Trophoblast cell (in vitro differentiated cells and primary cell): ENCODE measurements at regions not wholly inside any gene's neighbourhood (a gene's known extent, or its start where the extent isn't known, plus 50 kb on each side); places are given as distances from the start of the nearest gene placed in this dataset.
A peak's percentile ranks its signal among the peaks of the same experiment; 100 is the strongest.

Source experiments
- DNase-seq, 2 donors: peaks; one replicate each; pipeline ENCODE4 v3.0.0-alpha.2; 2016
- H2AFZ ChIP-seq: 2 replicates; pipeline ENCODE4 v1.6.1; 2013; ENCODE audit warnings: low read length, moderate library complexity, mild to moderate bottlenecking; ENCODE audit not compliant: insufficient read depth, poor library complexity
- H2AK5ac ChIP-seq: 2 replicates; pipeline ENCODE4 v1.6.1; 2013; ENCODE audit warnings: mild to moderate bottlenecking, low read length
- H2BK120ac ChIP-seq: 2 replicates; pipeline ENCODE4 v1.6.1; 2013; ENCODE audit warnings: low read length, mild to moderate bottlenecking, moderate library complexity; ENCODE audit not compliant: insufficient read depth, poor library complexity
- H2BK12ac ChIP-seq: 2 replicates; pipeline ENCODE4 v1.6.1; 2013; ENCODE audit warnings: mild to moderate bottlenecking, low read length, moderate library complexity
- H2BK5ac ChIP-seq: 2 replicates; pipeline ENCODE4 v1.6.1; 2013; ENCODE audit warnings: low read length, low read depth, moderate library complexity, mild to moderate bottlenecking; ENCODE audit not compliant: poor library complexity
- H3K14ac ChIP-seq: 2 replicates; pipeline ENCODE4 v1.6.1; 2013; ENCODE audit warnings: mild to moderate bottlenecking, low read length
- H3K18ac ChIP-seq: 2 replicates; pipeline ENCODE4 v1.6.1; 2013; ENCODE audit warnings: mild to moderate bottlenecking, low read length
- H3K23ac ChIP-seq: 2 replicates; pipeline ENCODE4 v1.6.1; 2013; ENCODE audit warnings: low read length
- H3K27ac ChIP-seq: 2 replicates; pipeline ENCODE4 v1.5.1; 2013; ENCODE audit warnings: low read depth, mild to moderate bottlenecking, inconsistent platforms, low read length, moderate library complexity
- H3K27me3 ChIP-seq: 2 replicates; pipeline ENCODE4 v1.6.1; 2013; ENCODE audit warnings: inconsistent platforms, mild to moderate bottlenecking, low read length, moderate library complexity; ENCODE audit not compliant: insufficient read depth
- H3K36me3 ChIP-seq, 2 experiments: 1 replicate in 1 of 2; 2 replicates in 1 of 2; pipeline ENCODE4 v1.6.1; 2013; ENCODE audit warnings: low read length in 2 of 2, mild to moderate bottlenecking in 2 of 2, moderate library complexity in 1 of 2; ENCODE audit not compliant: insufficient read depth in 2 of 2, control insufficient read depth in 1 of 2
- H3K4ac ChIP-seq: 2 replicates; pipeline ENCODE4 v1.6.1; 2013; ENCODE audit warnings: low read depth, mild to moderate bottlenecking, low read length, moderate library complexity
- H3K4me1 ChIP-seq, 2 experiments: 1 replicate in 1 of 2; 2 replicates in 1 of 2; pipeline ENCODE4 v1.6.1; 2013; ENCODE audit warnings: low read length in 2 of 2, mild to moderate bottlenecking in 2 of 2, moderate library complexity in 1 of 2; ENCODE audit not compliant: insufficient read depth in 2 of 2, control insufficient read depth in 1 of 2
- H3K4me2 ChIP-seq: 2 replicates; pipeline ENCODE4 v1.6.1; 2013; ENCODE audit warnings: inconsistent platforms, mild to moderate bottlenecking, low read length, moderate library complexity
- H3K4me3 ChIP-seq: 2 replicates; pipeline ENCODE4 v1.5.1; 2013; ENCODE audit warnings: mild to moderate bottlenecking, low read depth, low read length, inconsistent platforms
- H3K79me1 ChIP-seq: one replicate; pipeline ENCODE4 v1.6.1; 2013; ENCODE audit warnings: low read length
- H3K79me2 ChIP-seq: 2 replicates; pipeline ENCODE4 v1.6.1; 2013; ENCODE audit warnings: low read length, mild to moderate bottlenecking; ENCODE audit not compliant: control insufficient read depth, insufficient read depth, poor library complexity
- H3K9ac ChIP-seq: 2 replicates; pipeline ENCODE4 v1.6.1; 2013; ENCODE audit warnings: mild to moderate bottlenecking, low read length
- H3K9me3 ChIP-seq: 2 replicates; pipeline ENCODE4 v1.6.1; 2013; ENCODE audit warnings: low read depth, mild to moderate bottlenecking, control low read depth, inconsistent platforms, low read length; ENCODE audit not compliant: insufficient read depth
- H4K12ac ChIP-seq: 2 replicates; pipeline ENCODE4 v1.6.1; 2013; ENCODE audit warnings: low read depth, mild to moderate bottlenecking, low read length, moderate library complexity
- H4K8ac ChIP-seq: 2 replicates; pipeline ENCODE4 v1.6.1; 2013; ENCODE audit warnings: low read depth, mild to moderate bottlenecking, low read length, moderate library complexity
- H4K91ac ChIP-seq: one replicate; pipeline ENCODE4 v1.6.1; 2013; ENCODE audit warnings: low read depth, mild to moderate bottlenecking, low read length, moderate library complexity
- WGBS: extraction: QIAGEN DNeasy Blood & Tissue Kit; methylation state at CpG from one replicate; pipeline ENCODE4 v1.1.7; 2013; ENCODE audit warnings: missing lambda C conversion rate; ENCODE audit not compliant: insufficient read length, insufficient coverage; ENCODE audit errors: extremely low coverage; 5-methylcytosine and 5-hydroxymethylcytosine counted together

- Histone ChIP-seq H3K4me1 (no peaks in the 10 kb centered on the region), H3K36me3 (no peaks in the 10 kb centered on the region), H3K79me2 (no peaks in the 10 kb centered on the region), H3K27ac (no peak overlapping the region), H4K8ac (no peak overlapping the region), H3K4ac (no peak overlapping the region), H4K91ac (no peak overlapping the region), H3K79me1 (no peaks in the 10 kb centered on the region), H3K4me2 (no peak overlapping the region), H3K14ac (no peak overlapping the region), H3K18ac (no peak overlapping the region), H3K4me3 (no peak overlapping the region), H2AFZ (no peak overlapping the region), H3K9ac (peak overlapping the region; percentile 19), H4K12ac (no peak overlapping the region), H3K23ac (no peak overlapping the region), H3K9me3 (no peaks in the 10 kb centered on the region), H2AK5ac (no peak overlapping the region), H3K27me3 (no peaks in the 10 kb centered on the region), H2BK12ac (no peak overlapping the region), H2BK5ac (no peak overlapping the region), H2BK120ac (no peak overlapping the region)
- DNase-seq, result no peak
- WGBS, result no CpG with 5 or more reads among the region's 3 CpGs
Observed at GRCh38 chr14:60363687-60364086, 114.7 kb downstream of the PPM1A start.

DNA sequence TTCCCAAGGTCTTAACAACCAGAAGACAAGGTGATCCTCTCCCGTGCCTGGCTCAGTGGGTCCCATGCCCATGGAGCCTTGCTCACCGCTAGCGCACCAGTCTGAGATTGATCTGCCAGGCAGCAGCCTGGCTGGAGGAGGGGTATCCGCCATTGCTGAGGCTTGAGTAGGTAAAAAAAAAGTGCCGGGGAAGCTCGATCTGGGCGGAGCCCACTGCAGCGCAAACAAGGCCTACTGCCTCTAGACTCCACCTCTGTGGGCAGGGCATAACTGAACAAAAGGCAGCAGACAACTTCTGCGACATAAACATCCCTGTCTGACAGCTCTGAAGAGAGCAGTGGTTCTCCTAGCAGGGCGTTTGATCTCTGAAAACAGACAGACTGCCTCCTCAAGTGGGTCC is 104.0 kb downstream of the C14orf39 start:
- no peak for DNase-seq
- Histone ChIP-seq H3K4ac (no peak overlapping the region), H3K79me1 (no peaks in the 10 kb centered on the region), H3K18ac (no peak overlapping the region), H3K79me2 (no peaks in the 10 kb centered on the region), H3K23ac (no peak overlapping the region), H3K4me3 (no peak overlapping the region), H3K4me2 (no peak overlapping the region), H3K27ac (no peak overlapping the region), H2AK5ac (no peak overlapping the region), H3K9me3 (no peaks in the 10 kb centered on the region), H2AFZ (no peak overlapping the region), H2BK120ac (no peak overlapping the region), H3K36me3 (no peaks in the 10 kb centered on the region), H4K12ac (no peak overlapping the region), H4K91ac (no peak overlapping the region), H2BK5ac (no peak overlapping the region), H3K9ac (no peak overlapping the region), H4K8ac (no peak overlapping the region), H3K27me3 (no peaks in the 10 kb centered on the region), H3K4me1 (no peaks in the 10 kb centered on the region), H3K14ac (no peak overlapping the region), H2BK12ac (no peak overlapping the region)
- no CpG with 5 or more reads among the region's 10 CpGs for WGBS
